Testis (tissue), 2 donors: ENCODE measurements at regions not wholly inside any gene's neighbourhood (a gene's known extent, or its start where the extent isn't known, plus 50 kb on each side); places are given as distances from the start of the nearest gene placed in this dataset.

Experiments
- DNase-seq: peaks from one replicate; pipeline ENCODE4 v3.0.0-alpha.2; 2019
- H3K27ac ChIP-seq, 2 donors: fragments of 200-600 bp; sonication (generic); one replicate each; pipeline ENCODE4 v1.5.1; 2019
- H3K27me3 ChIP-seq: fragments of 200-600 bp; sonication (generic); one replicate; pipeline ENCODE4 v1.5.1; 2019
- H3K36me3 ChIP-seq: fragments of 200-600 bp; sonication (generic); one replicate; pipeline ENCODE4 v1.5.1; 2017; ENCODE audit warnings: low read depth; ENCODE audit errors: missing control alignments
- H3K4me1 ChIP-seq: fragments of 200-600 bp; sonication (generic); one replicate; pipeline ENCODE4 v1.5.1; 2019
- H3K4me3 ChIP-seq, 2 donors: fragments of 200-600 bp; sonication (generic); one replicate each; pipeline ENCODE4 v1.5.1; 2017 to 2019
- H3K9me3 ChIP-seq: fragments of 200-600 bp; sonication (generic); one replicate; pipeline ENCODE4 v1.5.1; 2017
- POLR2A ChIP-seq: fragments of 450-650 bp; IDR thresholded peaks from one replicate; pipeline ENCODE4 v1.6.1; 2017; ENCODE audit warnings: antibody characterized with exemption, mild to moderate bottlenecking, moderate library complexity
- WGBS, 2 donors: methylation state at CpG; one replicate each; pipeline ENCODE4 v1.1.5; 2018; 5-methylcytosine and 5-hydroxymethylcytosine counted together
- intact Hi-C: fragments of 100-400 bp; cut with DNase I; formaldehyde crosslinking; loops from one replicate; pipeline ENCODE4 v1.15.1; 2023; ENCODE audit warnings: low total_unique reads
- TF ChIP-seq, protein P1 (sequence below), 3 experiments: fragments of 450-650 bp in 2 of 3; fragments of 200-600 bp in 1 of 3; sonication (generic) in 1 of 3; IDR thresholded peaks; one replicate each; pipeline ENCODE4 v1.5.1; 2016 to 2019; ENCODE audit warnings: antibody characterized with exemption in 3 of 3, mild to moderate bottlenecking in 2 of 3, moderate library complexity in 1 of 3

DNA sequence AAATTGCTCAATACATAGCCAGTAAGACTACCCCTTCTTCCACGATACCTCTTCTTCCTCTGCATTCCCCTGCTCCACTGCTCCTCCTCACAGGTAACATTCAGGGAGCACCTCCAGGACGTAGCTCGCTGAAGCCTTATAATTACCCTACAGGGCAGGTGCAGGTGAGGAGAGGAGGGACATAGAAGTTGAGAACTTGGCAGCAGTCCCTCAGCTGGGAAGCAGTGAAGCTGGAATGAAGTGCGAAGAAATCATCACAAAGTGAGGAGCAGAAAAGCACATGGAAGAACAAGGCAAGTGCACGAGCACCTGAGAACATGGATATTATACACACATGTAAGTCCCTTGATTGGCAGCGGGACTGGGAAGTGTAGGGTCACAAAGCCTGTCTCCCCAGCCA lies 118.2 kb downstream of the HSD17B3 start:
- no peak overlapping the region for H3K27ac ChIP-seq
- WGBS, 2 donors, result 94 to 96% methylated on average over 6 of the region's 6 CpGs
- intact Hi-C loops, result no loop called here
- H3K4me3 ChIP-seq, result no peak overlapping the region
- no peaks in the 10 kb centered on the region for H3K9me3 ChIP-seq
- TF ChIP-seq, protein P1, sequence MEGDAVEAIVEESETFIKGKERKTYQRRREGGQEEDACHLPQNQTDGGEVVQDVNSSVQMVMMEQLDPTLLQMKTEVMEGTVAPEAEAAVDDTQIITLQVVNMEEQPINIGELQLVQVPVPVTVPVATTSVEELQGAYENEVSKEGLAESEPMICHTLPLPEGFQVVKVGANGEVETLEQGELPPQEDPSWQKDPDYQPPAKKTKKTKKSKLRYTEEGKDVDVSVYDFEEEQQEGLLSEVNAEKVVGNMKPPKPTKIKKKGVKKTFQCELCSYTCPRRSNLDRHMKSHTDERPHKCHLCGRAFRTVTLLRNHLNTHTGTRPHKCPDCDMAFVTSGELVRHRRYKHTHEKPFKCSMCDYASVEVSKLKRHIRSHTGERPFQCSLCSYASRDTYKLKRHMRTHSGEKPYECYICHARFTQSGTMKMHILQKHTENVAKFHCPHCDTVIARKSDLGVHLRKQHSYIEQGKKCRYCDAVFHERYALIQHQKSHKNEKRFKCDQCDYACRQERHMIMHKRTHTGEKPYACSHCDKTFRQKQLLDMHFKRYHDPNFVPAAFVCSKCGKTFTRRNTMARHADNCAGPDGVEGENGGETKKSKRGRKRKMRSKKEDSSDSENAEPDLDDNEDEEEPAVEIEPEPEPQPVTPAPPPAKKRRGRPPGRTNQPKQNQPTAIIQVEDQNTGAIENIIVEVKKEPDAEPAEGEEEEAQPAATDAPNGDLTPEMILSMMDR (IDR thresholded peaks at IDR 0.05), result no peak
- no peak for TF ChIP-seq POLR2A
- peaks cover 18% of the 10 kb centered on the region for H3K4me1 ChIP-seq
- no peaks in the 10 kb centered on the region for H3K27me3 ChIP-seq
- H3K36me3 ChIP-seq, result no peaks in the 10 kb centered on the region
- DNase-seq, result no peak

DNA sequence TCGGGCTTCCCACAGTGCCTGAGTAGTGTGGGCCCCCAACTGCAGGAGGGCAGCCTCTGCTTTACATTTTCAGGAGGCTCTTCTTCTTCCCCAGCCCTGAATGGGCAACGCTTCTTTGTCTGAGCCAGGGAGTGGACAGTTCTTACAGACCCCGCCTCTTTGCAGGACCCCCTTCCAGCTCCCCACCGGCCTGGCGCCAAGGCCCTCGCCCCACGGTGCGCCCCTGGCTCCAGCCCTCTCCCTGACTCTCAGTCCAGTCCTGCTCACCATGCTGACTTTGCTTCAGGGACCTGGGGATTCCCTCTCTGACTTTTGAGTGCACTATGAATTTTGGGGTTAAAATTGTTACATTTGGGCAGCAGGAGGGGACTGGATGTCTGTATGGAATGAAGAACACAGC lies 123.8 kb downstream of the HSD17B3 start:
- H3K27me3 ChIP-seq, result no peaks in the 10 kb centered on the region
- DNase-seq, result no peak
- H3K9me3 ChIP-seq, result no peaks in the 10 kb centered on the region
- TF ChIP-seq, protein P1 (IDR thresholded peaks at IDR 0.05), result no peak
- no peak for TF ChIP-seq POLR2A
- H3K36me3 ChIP-seq, result no peaks in the 10 kb centered on the region
- peak overlapping the region; percentile 48 to 64 for H3K27ac ChIP-seq
- intact Hi-C loops, result no loop called here
- WGBS, 2 donors, result 87 to 88% methylated on average over 8 of the region's 8 CpGs
- peaks cover 44% of the 10 kb centered on the region for H3K4me1 ChIP-seq
- no peak overlapping the region for H3K4me3 ChIP-seq

DNA sequence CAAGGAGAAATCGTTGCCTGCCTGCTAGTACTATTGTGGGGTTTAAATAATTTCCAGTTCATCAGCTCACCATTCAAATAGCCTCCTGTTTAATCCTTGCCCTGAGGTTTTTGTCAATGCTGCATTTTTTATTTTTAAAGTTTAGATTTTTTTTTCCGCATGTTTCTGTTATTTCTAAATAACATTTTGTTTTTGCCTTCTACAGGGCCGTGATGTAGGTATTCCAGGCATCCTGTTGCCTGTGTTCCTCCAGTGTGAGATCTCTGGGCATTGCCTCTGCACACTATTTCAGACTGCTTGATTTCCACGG lies 124.3 kb downstream of the HSD17B3 start:
- WGBS, 2 donors, result 32 to 53% methylated on average over 4 of the region's 4 CpGs
- Histone ChIP-seq H3K27ac (peak overlapping the region; percentile 46 to 48), H3K36me3 (no peaks in the 10 kb centered on the region), H3K9me3 (no peaks in the 10 kb centered on the region), H3K4me3 (no peak overlapping the region), H3K4me1 (peaks cover 44% of the 10 kb centered on the region), H3K27me3 (no peaks in the 10 kb centered on the region)
- intact Hi-C loops, result no loop called here
- no peak for DNase-seq
- no peak for TF ChIP-seq POLR2A
- TF ChIP-seq, protein P1 (IDR thresholded peaks at IDR 0.05), result no peak

DNA sequence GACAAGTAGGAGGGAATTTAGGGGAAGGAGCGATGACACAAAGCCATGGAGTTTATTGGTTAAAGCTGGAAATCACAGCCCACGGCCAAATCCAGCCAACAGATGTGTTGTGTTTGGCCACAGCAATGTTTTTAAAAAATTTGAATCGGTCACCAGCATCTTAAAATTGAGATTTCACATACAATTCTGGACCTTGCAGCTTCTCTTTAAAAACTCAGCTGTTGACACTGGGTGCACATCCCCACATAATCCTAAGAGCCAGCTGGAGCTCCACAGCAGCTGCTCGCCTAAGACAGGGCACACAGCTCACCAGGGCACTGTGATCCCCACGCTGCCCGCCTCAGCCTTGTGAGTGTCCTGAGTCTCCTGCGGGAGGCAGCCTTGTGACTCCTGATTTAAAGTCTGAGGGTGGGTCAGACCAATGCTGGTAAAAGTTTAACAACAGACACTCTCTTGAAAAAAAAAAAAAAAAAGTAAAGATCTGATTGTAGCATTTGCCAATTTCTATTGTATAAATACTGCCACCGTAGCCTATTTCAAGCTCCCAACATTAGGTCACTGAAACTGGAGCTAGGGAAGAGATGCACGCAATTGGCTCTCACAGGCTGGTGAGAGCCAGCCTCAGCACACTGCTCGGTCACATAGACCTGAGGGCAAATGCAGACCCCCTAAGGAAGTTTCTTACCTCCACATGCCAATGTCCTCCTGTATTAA lies 124.8 kb downstream of the HSD17B3 start:
- no peak overlapping the region for H3K4me3 ChIP-seq

DNA sequence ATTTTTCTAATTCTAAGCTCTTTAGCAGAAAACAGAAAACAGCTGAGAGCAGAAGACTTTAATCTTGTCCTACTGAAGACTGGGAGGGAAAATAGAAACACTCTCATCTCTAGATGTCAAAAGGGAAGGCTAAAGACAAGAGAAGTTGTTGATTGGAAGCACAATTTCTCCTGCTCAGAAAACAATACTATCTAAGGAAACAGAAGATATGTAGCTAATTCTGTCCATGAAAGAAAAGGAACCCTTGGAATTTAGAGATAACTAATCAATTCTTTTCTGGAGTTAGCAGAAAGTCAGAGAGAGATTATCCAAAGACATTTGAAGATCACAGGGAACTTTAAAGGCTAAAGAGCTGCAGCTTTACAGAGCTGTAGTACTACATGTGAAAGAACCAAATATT lies 126.2 kb downstream of the HSD17B3 start:
- intact Hi-C loops, result no loop called here
- DNase-seq, result no peak
- Histone ChIP-seq H3K4me3 (no peak overlapping the region), H3K27ac (peak overlapping the region in 1 of 2 donors; percentile 48), H3K27me3 (no peaks in the 10 kb centered on the region), H3K36me3 (no peaks in the 10 kb centered on the region), H3K9me3 (no peaks in the 10 kb centered on the region), H3K4me1 (peaks cover 44% of the 10 kb centered on the region)
- no peak for TF ChIP-seq POLR2A
- TF ChIP-seq, protein P1 (IDR thresholded peaks at IDR 0.05), result no peak

More for the DNA sequence above, 124.8 kb downstream of the HSD17B3 start:
- WGBS, 2 donors, result 42 to 46% methylated on average over 9 to 10 of the region's 10 CpGs
- no peaks in the 10 kb centered on the region for H3K27me3 ChIP-seq
- peak overlapping the region; percentile 48 to 56 for H3K27ac ChIP-seq
- H3K9me3 ChIP-seq, result no peaks in the 10 kb centered on the region
- peaks cover 44% of the 10 kb centered on the region for H3K4me1 ChIP-seq
- no peaks in the 10 kb centered on the region for H3K36me3 ChIP-seq
- DNase-seq, result peak; percentile 74
- TF ChIP-seq, protein P1 (IDR thresholded peaks at IDR 0.05), result no peak
- no peak for TF ChIP-seq POLR2A
- intact Hi-C loops, result no loop called here
